Liver (tissue), 8 donors: ENCODE measurements at regions not wholly inside any gene's neighbourhood (a gene's known extent, or its start where the extent isn't known, plus 50 kb on each side); places are given as distances from the start of the nearest gene placed in this dataset.

Experiments
- DNase-seq: peaks from one replicate; pipeline ENCODE4 v3.0.0-alpha.2; 2017; ENCODE audit warnings: low spot score
- H3K27ac ChIP-seq, 2 donors: one replicate each; pipeline ENCODE4 v1.7.0; 2013; ENCODE audit warnings: inconsistent platforms in 2 of 2, low read length in 2 of 2, control low read depth in 1 of 2, low read depth in 1 of 2, mild to moderate bottlenecking in 1 of 2
- H3K27me3 ChIP-seq, 4 donors: one replicate each; pipeline versions ENCODE4 v1.6.1 to v1.7.0; 2013; ENCODE audit warnings: low read length in 3 of 4, inconsistent platforms in 1 of 4, mild to moderate bottlenecking in 1 of 4, moderate library complexity in 1 of 4; ENCODE audit not compliant: control insufficient read depth in 4 of 4, insufficient read depth in 4 of 4
- H3K36me3 ChIP-seq, 4 donors: one replicate each; pipeline versions ENCODE4 v1.6.1 to v1.7.0; 2013; ENCODE audit warnings: low read length in 3 of 4, mild to moderate bottlenecking in 3 of 4, low read depth in 1 of 4, moderate library complexity in 1 of 4; ENCODE audit not compliant: control insufficient read depth in 4 of 4, insufficient read depth in 3 of 4
- H3K4me1 ChIP-seq, 4 donors: one replicate each; pipeline versions ENCODE4 v1.6.1 to v1.7.0; 2013; ENCODE audit warnings: low read length in 3 of 4, mild to moderate bottlenecking in 3 of 4, moderate library complexity in 1 of 4; ENCODE audit not compliant: control insufficient read depth in 4 of 4, insufficient read depth in 4 of 4
- H3K4me3 ChIP-seq, 3 donors: one replicate each; pipeline versions ENCODE4 v1.6.1 to v1.7.0; 2013; ENCODE audit warnings: low read length in 3 of 3, control low read depth in 1 of 3, low read depth in 1 of 3, mild to moderate bottlenecking in 1 of 3
- H3K9ac ChIP-seq, 2 donors: one replicate each; pipeline ENCODE4 v1.7.0; 2013; ENCODE audit warnings: low read length in 2 of 2, mild to moderate bottlenecking in 2 of 2, moderate library complexity in 2 of 2, control low read depth in 1 of 2, low read depth in 1 of 2
- H3K9me3 ChIP-seq, 4 donors: one replicate each; pipeline versions ENCODE4 v1.6.1 to v1.7.0; 2013; ENCODE audit warnings: low read length in 3 of 4; ENCODE audit not compliant: control insufficient read depth in 4 of 4
- ATF3 ChIP-seq: IDR thresholded peaks from 2 replicates; pipeline ENCODE4 v1.6.1; 2016; ENCODE audit warnings: antibody characterized with exemption
- CTCF ChIP-seq: fragments of 150-350 bp; IDR thresholded peaks from 2 replicates; pipeline ENCODE4 v1.5.1; 2017; ENCODE audit warnings: improper control_type of control experiment, low read depth, low read length; ENCODE audit not compliant: missing input control
- EGR1 ChIP-seq, 2 donors: IDR thresholded peaks; 2 replicates each; pipeline ENCODE4 v1.6.1; 2016 to 2018; ENCODE audit warnings: antibody characterized with exemption in 2 of 2, low read depth in 2 of 2
- FOXA1 ChIP-seq: IDR thresholded peaks from 2 replicates; pipeline ENCODE4 v1.6.1; 2016; ENCODE audit warnings: antibody characterized with exemption
- FOXA2 ChIP-seq: IDR thresholded peaks from 2 replicates; pipeline ENCODE4 v1.6.1; 2016; ENCODE audit warnings: antibody characterized with exemption
- GABPA ChIP-seq, 2 donors: IDR thresholded peaks in 1 of 2; conservative IDR thresholded peaks in 1 of 2; 2 replicates each; pipeline ENCODE4 v1.6.1; 2016; ENCODE audit warnings: antibody characterized with exemption in 2 of 2, mild to moderate bottlenecking in 1 of 2, moderate library complexity in 1 of 2
- HNF4A ChIP-seq, 2 donors: conservative IDR thresholded peaks; 2 replicates each; pipeline ENCODE4 v1.6.1; 2016; ENCODE audit warnings: antibody characterized with exemption in 2 of 2, mild to moderate bottlenecking in 2 of 2
- HNF4G ChIP-seq: IDR thresholded peaks from 2 replicates; pipeline ENCODE4 v1.6.1; 2016; ENCODE audit warnings: antibody characterized with exemption
- JUND ChIP-seq, 2 donors: IDR thresholded peaks; 2 replicates each; pipeline ENCODE4 v1.6.1; 2016; ENCODE audit warnings: antibody characterized with exemption in 2 of 2
- NR2F2 ChIP-seq: IDR thresholded peaks from 2 replicates; pipeline ENCODE4 v1.6.1; 2016; ENCODE audit warnings: antibody characterized with exemption
- RAD21 ChIP-seq, 2 donors: IDR thresholded peaks; 2 replicates each; pipeline ENCODE4 v1.6.1; 2016; ENCODE audit warnings: antibody characterized with exemption in 2 of 2, mild to moderate bottlenecking in 2 of 2
- RXRA ChIP-seq, 2 donors: IDR thresholded peaks; 2 replicates each; pipeline ENCODE4 v1.6.1; 2017 to 2018; ENCODE audit warnings: antibody characterized with exemption in 2 of 2, mild to moderate bottlenecking in 1 of 2
- SP1 ChIP-seq: IDR thresholded peaks from 2 replicates; pipeline ENCODE4 v1.6.1; 2018; ENCODE audit warnings: antibody characterized with exemption, mild to moderate bottlenecking
- TAF1 ChIP-seq: conservative IDR thresholded peaks from 2 replicates; pipeline ENCODE4 v1.6.1; 2016; ENCODE audit warnings: antibody characterized with exemption, mild to moderate bottlenecking
- YY1 ChIP-seq: IDR thresholded peaks from 2 replicates; pipeline ENCODE4 v1.6.1; 2016; ENCODE audit warnings: antibody characterized with exemption, mild to moderate bottlenecking
- ZBTB33 ChIP-seq: IDR thresholded peaks from 2 replicates; pipeline ENCODE4 v1.6.1; 2016; ENCODE audit warnings: antibody characterized with exemption
- WGBS: extraction: QIAGEN DNeasy Blood & Tissue Kit; methylation state at CpG from one replicate; pipeline ENCODE4 v1.1.7; 2013; 5-methylcytosine and 5-hydroxymethylcytosine counted together
- TF ChIP-seq, protein P1 (sequence below): IDR thresholded peaks from 2 replicates; pipeline ENCODE4 v1.6.1; 2016; ENCODE audit warnings: antibody characterized with exemption
- TF ChIP-seq, protein P2 (sequence below): IDR thresholded peaks from 2 replicates; pipeline ENCODE4 v1.6.1; 2016; ENCODE audit warnings: antibody characterized with exemption, mild to moderate bottlenecking
- donor health status: healthy.
- donor health status: healthy.
- donor health status: healthy.
- donor health status: healthy.
- donor health status: healthy.

GRCh38 chr13:22189176-22190048, 518.5 kb downstream of the FGF9 start:
- TF ChIP-seq EGR1 (IDR thresholded peaks at IDR 0.05; ENCODE audit: low read depth in 2 of 2), result no peak
- no peak for TF ChIP-seq NR2F2
- no peak for TF ChIP-seq TAF1
- no peak for TF ChIP-seq CTCF
- no peak for TF ChIP-seq HNF4G
- TF ChIP-seq FOXA1, result no peak
- TF ChIP-seq JUND (IDR thresholded peaks at IDR 0.05), result no peak
- no peak for TF ChIP-seq YY1
- TF ChIP-seq, protein P1, sequence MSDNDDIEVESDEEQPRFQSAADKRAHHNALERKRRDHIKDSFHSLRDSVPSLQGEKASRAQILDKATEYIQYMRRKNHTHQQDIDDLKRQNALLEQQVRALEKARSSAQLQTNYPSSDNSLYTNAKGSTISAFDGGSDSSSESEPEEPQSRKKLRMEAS, result no peak
- WGBS, result 85% methylated on average over 8 of the region's 8 CpGs
- Histone ChIP-seq H3K9me3 (no peaks in the 10 kb centered on the region), H3K4me1 (no peaks in the 10 kb centered on the region), H3K27ac (no peak overlapping the region), H3K9ac (no peak overlapping the region), H3K4me3 (no peak overlapping the region), H3K27me3 (peaks cover 0 to 2% (median 0%) of the 10 kb centered on the region in 4 donors), H3K36me3 (no peaks in the 10 kb centered on the region)
- DNase-seq, result no peak

GRCh38 chr13:22193070-22193469, 522.2 kb downstream of the FGF9 start:
- Histone ChIP-seq H3K4me3 (no peak overlapping the region), H3K9me3 (no peaks in the 10 kb centered on the region), H3K4me1 (peaks cover 0 to 2% (median 2%) of the 10 kb centered on the region in 4 donors), H3K27ac (no peak overlapping the region), H3K27me3 (no peaks in the 10 kb centered on the region), H3K9ac (no peak overlapping the region), H3K36me3 (no peaks in the 10 kb centered on the region)
- no peak for TF ChIP-seq CTCF
- TF ChIP-seq, protein P2, sequence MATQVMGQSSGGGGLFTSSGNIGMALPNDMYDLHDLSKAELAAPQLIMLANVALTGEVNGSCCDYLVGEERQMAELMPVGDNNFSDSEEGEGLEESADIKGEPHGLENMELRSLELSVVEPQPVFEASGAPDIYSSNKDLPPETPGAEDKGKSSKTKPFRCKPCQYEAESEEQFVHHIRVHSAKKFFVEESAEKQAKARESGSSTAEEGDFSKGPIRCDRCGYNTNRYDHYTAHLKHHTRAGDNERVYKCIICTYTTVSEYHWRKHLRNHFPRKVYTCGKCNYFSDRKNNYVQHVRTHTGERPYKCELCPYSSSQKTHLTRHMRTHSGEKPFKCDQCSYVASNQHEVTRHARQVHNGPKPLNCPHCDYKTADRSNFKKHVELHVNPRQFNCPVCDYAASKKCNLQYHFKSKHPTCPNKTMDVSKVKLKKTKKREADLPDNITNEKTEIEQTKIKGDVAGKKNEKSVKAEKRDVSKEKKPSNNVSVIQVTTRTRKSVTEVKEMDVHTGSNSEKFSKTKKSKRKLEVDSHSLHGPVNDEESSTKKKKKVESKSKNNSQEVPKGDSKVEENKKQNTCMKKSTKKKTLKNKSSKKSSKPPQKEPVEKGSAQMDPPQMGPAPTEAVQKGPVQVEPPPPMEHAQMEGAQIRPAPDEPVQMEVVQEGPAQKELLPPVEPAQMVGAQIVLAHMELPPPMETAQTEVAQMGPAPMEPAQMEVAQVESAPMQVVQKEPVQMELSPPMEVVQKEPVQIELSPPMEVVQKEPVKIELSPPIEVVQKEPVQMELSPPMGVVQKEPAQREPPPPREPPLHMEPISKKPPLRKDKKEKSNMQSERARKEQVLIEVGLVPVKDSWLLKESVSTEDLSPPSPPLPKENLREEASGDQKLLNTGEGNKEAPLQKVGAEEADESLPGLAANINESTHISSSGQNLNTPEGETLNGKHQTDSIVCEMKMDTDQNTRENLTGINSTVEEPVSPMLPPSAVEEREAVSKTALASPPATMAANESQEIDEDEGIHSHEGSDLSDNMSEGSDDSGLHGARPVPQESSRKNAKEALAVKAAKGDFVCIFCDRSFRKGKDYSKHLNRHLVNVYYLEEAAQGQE, result no peak
- TF ChIP-seq HNF4G, result no peak
- no peak for TF ChIP-seq GABPA (IDR thresholded peaks at IDR 0.05 in 1 of 2, conservative IDR thresholded peaks at IDR 0.05 in 1 of 2)
- TF ChIP-seq SP1, result no peak
- no peak for TF ChIP-seq ATF3
- TF ChIP-seq, protein P1, result no peak
- no peak for TF ChIP-seq RAD21 (IDR thresholded peaks at IDR 0.05)
- no peak for TF ChIP-seq JUND (IDR thresholded peaks at IDR 0.05)
- TF ChIP-seq RXRA (IDR thresholded peaks at IDR 0.05), result no peak
- TF ChIP-seq ZBTB33, result no peak
- TF ChIP-seq FOXA2, result no peak
- TF ChIP-seq HNF4A (conservative IDR thresholded peaks at IDR 0.05), result no peak
- TF ChIP-seq EGR1 (IDR thresholded peaks at IDR 0.05; ENCODE audit: low read depth in 2 of 2), result no peak
- no peak for TF ChIP-seq YY1
- no peak for TF ChIP-seq TAF1
- no peak for TF ChIP-seq NR2F2
- no peak for TF ChIP-seq FOXA1
- whole genome bisulfite sequencing, result 75% methylated on average over 2 of the region's 2 CpGs
- no peak for DNase-seq
